Pons (tissue), 1 donor: ENCODE measurements at regions not wholly inside any gene's neighbourhood (a gene's known extent, or its start where the extent isn't known, plus 50 kb on each side); places are given as distances from the start of the nearest gene placed in this dataset.
"Not testable (repeated sequence)": the region's sequence is repeated elsewhere in the genome, so short reads cannot be mapped to it uniquely, and the experiment has no call there.

Experiments
- DNase-seq: peaks from one replicate; pipeline ENCODE4 v3.0.0-alpha.2; 2016; ENCODE audit warnings: low spot score

DNA sequence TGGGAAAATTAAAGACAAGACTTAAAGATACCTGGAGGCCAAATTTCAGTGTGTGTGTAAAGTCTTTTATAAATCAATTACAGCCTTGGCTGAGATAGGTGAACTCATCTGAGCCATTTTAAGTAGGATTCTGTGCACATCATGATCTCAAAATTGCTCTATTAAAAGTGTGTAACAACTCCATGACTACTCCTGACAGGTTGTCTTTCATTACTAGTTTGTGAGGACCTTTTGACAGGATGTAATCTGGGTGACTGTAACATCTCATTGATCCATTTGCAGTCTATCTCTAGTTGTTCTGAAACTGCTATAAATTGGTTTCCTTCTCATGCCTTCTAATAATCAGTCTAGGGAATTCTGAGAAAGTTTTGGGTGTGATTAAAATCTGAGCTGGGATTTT is 753.3 kb downstream of the SLITRK5 start:
- DNase-seq: no peak

DNA sequence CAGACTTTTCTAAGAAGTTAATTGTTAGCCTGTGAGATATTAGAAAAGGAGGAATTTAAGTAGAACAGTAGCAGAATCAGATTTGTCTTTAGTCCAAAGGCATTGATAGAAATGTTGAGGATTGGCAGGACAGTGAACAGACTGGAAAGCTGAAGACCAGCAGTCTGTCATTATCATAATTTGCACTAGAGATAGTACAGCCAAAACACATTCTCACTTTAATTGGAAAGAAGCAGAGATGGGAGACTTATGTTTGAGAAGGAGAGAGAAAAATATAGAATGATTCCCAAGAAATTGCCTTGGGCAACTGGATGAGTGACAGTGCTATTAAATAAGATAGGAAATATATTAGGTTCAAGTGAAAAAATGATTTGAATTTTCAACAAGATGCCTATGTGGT is 755.5 kb downstream of the SLITRK5 start:
- no peak for DNase-seq

DNA sequence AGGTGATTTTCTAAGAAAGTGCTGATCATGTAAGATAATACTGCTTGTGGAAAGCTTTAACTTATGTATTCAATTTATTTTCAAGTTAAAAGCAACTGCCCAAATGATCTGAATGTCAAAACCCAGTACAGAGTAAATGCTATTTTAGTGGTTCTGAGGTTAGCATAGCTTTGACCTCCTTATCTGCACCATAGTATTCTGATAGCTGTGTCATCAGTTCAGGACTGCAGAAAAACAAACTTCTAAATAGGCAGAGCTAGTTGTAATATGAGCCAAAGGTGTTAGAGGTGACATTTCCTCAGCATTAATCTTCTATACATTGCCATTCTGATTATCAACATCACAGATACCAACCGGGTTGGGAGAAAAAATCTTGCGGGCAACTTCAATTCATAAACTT is 758.7 kb downstream of the SLITRK5 start:
- DNase-seq: no peak

DNA sequence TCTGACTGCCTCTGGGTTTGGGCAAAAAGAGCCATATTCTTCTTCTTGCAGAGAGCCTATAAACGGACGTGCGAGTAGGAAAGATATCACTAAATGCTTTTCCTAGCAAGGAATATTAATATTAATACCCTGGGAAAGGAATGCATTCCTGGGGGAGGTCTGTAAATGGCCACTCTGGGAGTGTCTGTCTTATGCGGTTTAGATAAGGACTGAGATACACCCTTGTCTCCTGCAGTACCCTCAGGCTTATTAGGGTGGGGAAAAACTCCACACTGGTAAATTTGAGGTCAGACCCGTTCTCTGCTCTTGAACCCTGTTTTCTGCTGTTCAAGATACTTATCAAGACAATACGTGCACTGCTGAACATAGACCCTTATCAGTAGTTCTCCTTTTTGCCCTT is 763.8 kb downstream of the SLITRK5 start:
- DNase-seq: no peak

DNA sequence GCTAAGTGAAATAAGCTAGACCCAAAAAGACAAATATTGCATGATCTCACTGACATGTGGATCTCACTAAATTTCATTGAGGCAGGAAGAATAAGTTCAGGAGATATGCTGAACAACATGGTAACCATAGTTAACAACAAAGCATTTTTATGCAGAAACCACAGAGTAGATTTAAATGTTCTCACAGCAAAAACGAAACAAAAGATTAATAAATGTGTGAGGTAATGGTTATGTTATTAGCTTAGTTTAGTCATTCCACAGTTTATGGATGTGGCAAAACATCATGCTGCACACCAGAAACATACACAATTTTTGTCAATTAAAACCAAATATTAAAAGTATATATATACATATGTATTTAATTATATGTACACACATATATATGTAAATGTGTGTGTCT is 765.8 kb downstream of the SLITRK5 start:
- DNase-seq: no peak

DNA sequence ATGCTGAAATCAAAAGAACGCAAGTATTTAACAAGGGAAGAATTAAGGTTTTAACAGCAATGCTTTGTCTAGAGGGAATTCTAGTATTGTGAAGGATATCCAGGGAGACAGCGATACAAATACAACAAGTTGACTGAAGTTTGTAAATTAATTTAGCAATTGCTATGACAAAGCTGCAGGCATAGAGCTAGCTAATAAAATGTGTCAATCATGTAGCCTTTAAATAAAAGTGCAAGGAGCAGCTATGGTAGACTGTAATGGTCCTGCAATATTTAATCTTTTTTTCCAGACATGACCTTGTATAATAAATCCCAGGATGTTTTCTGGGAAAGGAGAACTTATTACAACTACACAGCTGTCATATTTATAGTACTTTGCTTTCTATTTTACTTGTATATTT is 779.3 kb downstream of the SLITRK5 start:
- no peak for DNase-seq

DNA sequence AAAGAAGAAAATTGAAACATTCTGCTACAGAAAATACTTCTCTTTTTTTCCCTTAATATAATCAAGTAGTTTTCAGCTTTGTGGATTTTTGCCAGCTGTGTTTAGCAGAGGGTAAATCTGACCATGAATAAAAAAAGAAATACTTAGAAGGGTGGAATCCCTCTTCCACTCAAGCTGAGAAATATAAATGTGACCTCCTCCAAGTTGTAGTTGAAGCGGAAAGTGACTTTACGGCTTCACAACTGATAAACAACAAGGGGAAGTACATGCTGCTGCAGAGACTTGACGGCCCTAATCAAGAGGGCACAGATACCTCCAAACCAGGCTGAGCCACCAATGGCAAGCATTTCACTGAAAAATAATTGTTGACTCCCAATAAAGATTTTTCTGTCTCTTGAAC is 785.0 kb downstream of the SLITRK5 start:
- DNase-seq: no peak

DNA sequence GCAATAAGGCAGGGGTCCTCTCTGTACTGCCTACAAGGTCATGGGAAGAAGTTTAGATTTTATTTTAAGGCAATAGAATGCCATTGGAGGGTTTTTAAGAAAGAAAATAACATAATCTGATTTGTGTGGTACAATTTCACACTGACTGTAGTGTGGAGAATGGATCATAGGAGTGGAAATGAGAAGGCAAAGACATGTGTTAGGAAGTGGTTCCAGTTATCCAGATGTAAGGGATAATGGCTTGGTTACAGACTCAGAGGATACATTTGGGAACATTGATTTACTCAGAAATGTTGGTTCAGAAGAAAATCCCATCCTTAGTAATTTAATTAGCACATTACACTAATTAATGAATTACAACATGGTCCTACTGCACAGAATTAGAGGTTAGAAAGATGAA is 788.2 kb downstream of the SLITRK5 start:
- DNase-seq: no peak

DNA sequence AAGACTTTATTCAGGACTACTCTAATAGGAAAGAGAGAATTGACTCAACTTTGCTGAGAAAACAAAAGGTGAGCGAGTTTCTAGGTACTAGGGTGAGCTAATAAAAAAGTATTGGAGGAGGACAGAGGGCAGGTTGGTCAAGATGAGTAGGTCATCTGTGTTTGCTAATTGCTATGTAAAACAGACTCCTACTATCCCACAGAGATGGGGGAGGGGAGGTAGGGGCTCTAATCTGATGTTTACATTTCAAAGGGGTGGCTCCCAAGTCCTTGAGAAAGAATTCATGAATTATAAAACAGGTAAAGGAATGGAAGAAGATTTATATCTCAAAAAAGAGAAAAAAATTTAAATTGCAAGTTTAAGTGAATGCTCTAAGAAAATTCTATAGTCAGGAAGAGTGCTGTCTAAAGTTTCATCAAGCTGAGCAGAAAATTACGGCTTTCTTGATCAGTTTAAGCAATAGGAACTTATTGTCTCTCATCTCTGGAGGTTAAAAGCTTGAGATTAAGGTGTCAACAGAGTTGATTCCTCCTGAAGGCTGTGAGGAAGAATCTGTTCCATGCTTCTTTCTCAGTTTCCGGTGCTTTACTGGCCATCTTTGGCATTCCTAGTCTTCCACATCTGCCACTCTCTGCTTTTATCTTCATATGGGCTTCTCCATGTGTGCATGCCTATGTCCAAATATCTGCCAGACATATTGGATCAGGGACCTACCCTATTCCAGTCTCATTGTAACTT is 790.3 kb downstream of the SLITRK5 start:
- DNase-seq: no peak

DNA sequence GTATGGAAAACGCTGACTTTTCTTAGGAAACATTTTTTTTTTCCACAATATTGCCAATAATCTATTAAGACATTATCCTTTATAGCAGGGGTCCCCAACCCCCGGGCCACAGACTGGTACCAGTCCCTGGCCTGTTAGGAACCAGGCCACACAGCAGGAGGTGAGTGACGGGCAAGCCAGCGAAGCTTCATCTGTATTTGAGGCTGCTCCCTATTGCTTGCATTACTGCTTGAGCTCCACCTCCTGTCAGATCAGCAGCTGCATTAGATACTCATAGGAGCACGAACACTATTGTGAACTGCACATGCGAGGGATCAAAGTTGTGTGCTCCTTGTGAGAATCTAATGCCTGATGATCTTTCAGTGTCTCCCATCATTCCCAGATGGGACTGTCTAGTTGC is 793.7 kb downstream of the SLITRK5 start:
- DNase-seq: no peak

DNA sequence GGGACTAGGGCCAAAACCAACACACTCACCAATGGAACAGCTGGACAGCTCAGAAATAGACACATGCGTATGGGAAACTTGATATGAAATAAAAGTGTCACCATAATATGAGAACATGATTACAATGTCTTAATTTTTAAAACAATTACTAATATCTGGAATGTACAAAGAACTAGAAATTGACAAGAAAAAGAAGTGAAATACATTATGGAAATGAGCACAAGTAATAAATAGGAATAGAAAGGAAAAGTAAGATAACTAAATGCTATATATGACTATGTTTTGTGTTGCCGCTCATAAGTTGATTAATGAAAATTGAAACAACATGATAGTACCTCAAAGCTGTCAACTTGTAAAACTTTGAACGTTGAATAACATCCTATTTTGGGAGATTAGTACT is 801.1 kb downstream of the SLITRK5 start:
- DNase-seq: no peak

DNA sequence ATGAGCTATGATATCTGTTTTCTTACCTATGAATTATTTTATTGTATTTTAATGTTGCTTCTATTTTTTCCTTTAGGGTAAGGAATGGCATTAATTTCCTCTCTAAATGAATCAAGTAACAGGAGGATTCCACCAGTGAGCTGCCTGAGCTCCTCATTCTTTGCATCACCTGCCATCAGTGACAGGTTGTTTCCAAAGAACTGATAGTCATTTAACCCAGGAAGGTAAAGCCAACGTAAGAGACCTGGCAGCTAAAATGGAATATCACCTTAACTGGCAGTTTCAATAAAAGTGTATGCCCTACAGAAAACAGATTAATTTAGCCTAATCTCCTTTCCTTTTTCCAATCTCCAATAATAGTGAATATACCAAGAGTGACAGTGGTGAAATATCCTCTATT is 812.0 kb downstream of the SLITRK5 start:
- no peak for DNase-seq

DNA sequence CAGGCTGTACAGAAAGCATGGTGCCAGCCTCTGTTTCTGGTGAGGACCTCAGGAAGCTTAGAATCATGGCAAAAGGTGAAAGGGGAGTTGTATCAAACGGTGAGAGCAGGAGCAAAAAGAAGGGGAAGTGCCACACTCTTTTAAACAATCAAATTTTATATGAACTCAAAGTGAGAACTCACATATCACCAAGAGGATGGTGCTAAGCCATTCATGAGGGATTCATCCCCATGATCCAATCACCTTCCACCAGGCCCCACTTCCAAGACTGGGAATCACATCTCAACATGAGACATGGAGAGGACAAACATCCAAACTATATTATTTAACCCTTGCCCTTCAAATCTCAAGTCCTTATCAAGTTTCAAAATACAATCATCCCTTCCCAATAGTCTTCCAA is 836.7 kb downstream of the SLITRK5 start:
- DNase-seq: no peak

DNA sequence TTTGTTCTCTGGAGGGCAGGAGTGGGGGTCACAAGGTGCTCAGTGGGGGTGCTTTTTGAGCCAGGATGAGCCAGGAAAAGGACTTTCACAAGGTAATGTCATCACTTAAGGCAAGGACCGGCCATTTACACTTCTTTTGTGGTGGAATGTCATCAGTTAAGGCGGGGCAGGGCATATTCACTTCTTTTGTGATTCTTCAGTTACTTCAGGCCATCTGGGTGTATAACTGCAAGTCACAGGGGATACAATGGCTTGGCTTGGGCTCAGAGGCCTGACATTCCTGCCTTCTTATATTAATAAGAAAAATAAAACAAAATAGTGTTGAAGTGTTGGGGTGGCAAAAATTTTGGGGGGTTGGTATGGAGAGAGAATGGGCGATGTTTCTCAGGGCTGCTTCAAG is 841.8 kb downstream of the SLITRK5 start:
- DNase-seq: not testable (repeated sequence)

DNA sequence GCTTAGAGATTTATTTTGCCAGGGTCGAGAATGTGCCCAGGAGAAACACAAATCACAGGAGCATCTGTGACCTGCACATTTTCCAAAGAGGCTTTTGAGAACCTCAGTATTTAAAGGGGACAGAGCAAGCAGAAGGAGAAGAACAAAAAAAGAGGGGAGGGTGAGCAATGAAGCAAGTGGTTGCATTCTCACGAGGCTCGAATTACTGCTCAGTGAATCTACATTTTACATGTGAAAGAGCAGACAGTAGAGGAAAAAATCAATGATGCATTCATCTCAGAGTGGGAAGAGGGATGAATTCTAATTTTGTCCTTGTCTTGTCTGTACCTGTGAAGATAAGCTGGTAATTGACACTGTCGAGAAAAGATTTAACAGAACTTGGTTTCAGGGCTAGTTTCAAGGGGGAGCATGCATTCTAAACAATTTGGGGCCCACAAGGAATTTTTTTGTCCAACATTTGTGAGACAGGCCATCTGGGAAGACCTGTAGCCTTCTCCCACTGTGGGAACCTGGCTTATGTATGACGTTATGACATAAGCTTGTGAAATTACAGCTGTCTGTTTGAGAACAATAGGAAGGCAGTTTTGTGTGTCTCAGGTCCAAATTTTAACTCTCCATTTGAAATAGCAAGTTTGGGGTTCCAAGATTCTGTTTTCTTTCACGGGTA is 855.1 kb downstream of the SLITRK5 start:
- DNase-seq: no peak

DNA sequence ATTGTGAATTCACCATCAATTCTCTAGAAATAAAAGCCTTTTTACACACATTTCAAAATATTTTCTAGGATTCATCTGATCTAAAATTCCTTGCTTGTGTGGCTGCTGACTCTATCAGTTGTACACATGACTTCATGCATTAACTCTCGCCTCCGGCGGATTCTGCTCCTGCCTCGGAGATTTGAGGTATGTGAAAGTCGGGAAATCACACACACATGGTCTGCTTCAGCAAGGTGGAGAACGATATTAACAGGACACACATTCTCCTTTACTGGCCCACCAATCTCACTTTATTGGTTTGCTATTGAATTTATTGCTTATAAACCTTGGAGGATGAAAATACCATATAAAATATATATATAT is 855.7 kb downstream of the SLITRK5 start:
- no peak for DNase-seq

DNA sequence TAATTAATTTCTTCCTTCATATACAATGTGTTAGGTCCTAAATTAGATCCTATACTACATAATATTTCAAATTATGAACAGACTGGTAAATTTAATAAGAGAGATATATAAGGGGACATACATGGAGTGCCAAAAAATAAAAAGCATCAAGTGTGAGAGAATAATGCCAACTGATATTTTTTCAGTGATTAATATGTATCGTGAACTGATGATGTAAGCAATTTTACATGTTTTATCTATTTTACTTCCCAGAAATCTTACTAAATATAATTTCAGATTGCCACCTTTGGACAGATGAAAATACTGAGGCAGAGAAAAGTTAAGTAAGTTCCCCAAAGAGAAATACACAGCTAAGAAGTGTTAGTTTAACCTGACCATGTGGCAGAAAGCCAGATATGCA is 870.8 kb downstream of the SLITRK5 start:
- no peak for DNase-seq

DNA sequence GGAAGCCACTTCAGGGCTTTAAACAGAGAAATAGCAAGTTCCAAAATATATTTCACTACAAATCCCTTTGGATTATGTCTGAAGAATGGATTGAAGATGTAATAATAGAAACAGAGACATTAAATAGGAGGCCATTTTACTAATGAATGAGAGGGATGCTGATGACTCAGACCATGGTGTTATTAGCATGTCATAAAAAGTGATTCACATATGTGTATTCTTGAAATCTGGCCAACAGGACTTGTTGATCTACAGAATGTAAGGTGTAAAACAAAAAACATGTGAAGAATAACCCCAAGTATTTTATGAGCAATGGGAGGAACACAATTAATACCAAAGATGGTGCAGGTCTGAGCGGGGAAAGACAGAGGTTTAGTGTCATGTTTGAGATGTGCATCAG is 873.7 kb downstream of the SLITRK5 start:
- DNase-seq: no peak

DNA sequence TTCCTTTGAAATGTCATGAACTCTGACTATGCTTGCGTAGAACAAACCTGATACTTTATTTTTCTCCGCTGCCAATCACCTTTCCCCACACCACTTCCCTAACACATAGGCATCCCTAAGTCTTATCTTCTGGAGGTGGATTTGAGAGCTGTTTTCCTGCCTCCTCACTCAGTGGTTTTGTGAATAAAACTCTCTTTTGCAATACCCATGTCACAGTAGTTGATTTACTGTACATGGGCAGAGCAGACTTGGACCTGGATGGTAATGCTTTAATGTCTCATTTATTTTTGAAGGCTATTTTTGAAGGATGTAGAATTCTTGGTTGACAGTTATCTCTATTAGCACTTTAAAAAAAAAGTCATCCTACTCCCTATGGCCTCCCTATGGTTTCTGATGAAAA is 881.8 kb downstream of the SLITRK5 start:
- no peak for DNase-seq

DNA sequence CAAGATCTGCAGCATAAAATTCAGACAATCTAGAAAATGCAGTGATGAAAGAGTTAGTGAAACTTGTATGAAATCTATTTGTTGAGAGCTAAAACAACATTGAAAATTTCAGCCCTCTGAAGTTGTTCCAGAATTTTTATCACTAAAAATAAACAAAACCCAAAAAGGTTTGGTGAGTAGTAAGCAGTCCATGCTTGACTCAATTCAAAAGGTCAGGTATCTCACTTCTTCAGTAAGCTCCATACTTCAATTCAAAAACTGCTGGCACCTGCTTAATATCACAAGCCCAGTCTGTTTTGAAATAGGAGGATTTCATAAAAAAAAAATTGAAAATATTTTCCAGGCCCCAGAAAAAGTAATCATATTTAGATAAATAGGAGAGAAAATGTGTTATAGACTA is 894.4 kb downstream of the SLITRK5 start:
- no peak for DNase-seq

DNA sequence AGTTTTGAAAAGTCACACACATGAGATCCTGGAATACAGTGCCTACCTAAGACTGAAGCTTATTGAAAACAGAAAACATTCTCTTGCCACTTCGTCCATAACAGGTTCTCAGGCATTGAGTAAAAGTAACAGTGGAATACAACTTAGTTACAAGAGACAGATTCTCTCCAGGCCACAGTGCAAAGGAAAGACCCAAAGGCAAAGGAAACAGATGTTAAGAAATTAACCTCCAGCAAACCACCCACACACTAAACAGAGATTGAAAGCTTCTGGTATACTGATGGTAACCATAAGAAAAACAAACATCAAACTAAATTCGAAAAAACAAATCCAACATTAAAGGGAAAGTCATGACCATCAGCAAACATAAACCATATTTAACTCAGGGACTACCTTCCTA is 914.7 kb downstream of the SLITRK5 start:
- no peak for DNase-seq

DNA sequence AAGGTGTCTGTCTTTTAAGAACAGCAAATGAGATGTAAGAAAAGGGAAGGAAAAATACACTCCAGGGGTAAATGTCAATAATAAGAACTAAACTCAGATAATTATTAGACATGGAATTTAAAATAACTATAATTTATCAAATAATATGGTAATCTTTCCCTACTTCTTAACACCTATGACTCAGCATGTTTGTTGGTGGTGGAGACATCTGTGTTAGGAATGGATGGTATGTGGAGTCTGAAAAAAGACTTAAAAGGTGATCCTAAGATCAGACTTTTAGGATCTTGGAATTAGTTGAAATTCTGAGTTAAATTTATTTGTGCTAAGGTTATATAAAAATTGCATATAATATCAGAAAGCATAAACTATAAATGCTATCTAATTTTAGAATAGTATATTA is 915.1 kb downstream of the SLITRK5 start:
- DNase-seq: no peak

DNA sequence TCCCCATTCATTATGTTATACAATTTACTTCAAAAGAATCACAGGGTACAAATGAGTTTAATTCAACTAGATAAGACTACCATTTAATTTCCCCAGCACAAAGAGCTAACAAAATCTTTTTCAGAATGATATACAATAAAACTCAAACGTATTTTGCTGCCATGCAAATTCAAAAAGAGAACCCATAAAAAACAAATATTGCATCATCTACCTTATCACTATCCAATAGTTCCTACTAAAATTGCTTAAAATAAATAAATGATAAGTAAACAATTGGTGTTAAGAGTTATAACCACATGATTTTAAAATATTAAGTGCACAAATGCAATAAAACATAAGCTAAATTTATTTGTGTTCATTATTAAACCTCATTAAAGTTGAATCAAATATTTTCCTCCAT is 919.4 kb downstream of the SLITRK5 start:
- DNase-seq: no peak

DNA sequence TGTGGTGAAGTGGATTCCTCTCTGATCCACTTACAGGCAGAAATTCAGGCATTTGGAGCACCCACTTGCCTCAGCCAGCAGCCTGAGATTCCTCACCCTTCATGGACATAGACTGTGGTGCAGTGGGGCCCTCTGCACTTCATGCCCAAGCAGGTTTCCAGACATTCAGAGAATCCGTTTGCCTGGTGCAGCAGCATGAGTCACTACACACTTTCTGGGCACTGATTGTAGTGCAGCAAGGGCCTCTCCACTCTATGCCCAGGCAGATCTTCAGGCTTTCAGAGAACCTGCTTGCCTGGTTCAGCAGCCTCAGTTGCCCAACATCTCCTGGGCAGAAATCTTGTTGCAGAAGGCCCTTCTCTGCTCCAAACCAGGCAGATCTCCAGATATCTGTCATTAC is 920.9 kb downstream of the SLITRK5 start:
- DNase-seq: no peak
